HK-2 (cell line): ENCODE measurements at regions not wholly inside any gene's neighbourhood (a gene's known extent, or its start where the extent isn't known, plus 50 kb on each side); places are given as distances from the start of the nearest gene placed in this dataset.

Experiments used
- DNase-seq: peaks from one replicate; pipeline ENCODE4 v3.0.0-alpha.2; 2018; ENCODE audit not compliant: unreplicated experiment

DNA sequence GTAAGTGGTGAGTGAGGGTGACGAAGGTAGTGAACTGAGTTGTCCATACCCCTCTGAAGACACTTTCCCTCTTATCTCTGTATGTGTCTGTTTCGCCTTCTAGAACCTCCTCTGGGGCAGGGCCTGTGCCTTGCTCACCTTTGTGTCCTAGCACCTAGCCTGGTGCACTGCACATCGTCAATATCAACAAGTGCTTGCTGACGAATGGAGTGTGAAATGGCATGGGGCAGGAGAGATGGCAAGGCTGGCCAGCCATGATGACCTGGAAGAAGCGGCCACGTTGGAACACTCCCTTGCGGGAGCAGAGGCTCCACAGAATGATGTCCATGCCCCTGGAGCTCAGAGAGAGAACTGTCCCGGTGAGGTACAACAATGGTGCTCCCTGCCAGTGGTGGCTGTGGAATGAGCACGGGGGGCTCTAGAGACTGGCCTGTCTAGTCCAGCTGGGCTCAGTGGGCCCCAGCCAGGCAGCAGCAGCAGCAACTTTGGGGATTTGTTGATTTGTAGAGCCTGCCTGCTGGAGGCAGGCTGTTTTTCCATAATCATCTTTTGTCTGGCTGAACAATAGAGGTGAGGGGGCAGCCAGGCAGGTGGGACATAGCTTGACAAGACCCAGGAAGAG is 112.2 kb upstream of the PJA1 start:
- no peak for DNase-seq

GRCh38 chrX:69268611-69269010 is 103.4 kb upstream of the PJA1 start:
- no peak for DNase-seq

DNA sequence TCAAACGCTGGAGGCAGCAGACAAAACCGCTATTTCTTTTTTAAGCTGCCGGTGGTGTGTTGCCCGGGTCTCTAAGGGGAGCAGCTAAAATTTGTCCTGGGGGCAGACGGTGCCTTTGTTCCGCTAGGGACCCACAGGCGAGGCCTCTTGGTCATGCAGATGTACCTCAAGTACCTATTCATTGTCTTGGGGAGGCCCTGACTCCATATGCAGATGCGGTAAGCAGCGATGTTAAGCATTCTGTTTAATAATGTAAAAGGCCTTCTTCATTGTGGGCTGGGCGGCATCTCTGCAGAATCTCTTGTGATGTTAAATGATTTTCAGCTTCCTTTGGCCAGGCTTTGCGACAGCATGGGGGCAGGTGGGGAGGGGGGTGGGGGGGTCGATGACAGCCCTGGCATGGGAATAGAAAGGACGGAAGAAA is 98.9 kb upstream of the PJA1 start:
- DNase-seq = no peak

DNA sequence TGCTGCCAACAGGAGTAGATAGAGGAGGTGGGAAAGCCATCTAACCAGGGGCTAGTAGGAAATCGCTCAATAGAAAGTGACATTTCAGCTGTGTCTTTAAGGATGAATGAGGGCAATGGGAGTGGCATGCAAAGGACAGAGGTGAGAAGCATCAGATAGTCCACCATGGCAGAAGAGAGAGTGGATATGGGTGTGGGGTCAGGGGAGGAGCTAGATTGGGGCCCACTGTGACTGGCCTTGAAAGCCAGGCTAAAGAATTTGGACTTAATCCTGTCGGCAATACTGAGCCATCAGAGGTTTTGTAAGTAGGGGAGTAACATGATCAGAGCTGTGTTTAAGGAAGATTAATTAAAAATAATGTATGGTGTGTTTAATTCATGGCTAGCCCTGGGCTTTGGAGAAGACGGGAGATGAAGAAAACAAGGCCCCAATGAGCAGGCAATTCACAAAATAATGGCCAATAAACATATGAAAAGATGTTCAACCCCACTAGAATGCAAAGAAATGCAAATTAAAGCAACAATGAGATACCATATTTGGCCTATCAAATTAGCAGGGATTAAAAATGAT is 98.1 kb upstream of the PJA1 start:
- DNase-seq = no peak

DNA sequence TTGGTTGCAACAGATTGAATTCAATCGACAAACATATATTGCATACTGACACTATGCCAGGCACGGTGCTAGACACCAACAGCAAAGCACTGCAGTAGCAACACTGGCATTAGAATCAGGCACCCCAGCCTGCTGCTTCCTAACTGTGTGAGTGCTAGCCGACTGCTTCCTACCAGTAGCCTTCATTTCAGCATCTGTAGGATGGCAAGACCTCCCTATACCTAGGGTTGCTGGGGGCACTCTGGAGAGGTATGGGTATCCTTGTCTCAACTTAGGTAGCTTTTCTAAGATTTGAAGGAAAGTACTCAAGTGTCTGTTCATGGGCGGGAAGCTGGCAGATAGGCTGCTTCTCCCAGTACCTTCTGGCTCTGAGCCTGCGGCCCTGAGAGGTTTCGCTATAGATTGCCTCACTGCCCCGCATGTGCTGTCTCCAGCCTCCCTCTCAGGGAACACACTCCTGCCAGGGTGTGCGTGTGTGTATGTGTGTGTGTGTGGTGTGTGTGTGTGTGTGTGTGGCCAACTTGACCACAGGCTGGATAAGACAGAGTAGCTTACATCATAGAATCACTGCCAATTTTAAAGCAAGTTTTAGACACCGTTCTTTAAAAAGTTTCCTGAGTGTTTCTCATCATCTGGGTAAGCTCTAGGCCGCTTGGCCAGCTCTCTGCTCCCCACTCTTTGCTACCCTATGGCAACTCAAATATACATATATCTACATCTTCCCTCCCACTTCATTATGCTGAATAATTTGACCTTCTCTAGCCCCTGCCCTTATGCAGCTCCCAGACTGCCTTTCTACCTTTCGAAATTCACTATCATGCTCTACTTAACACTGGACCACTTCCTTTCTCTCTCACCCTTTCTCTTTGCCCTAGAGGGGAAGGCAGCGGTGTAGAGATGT is 97.0 kb upstream of the PJA1 start:
- no peak for DNase-seq

DNA sequence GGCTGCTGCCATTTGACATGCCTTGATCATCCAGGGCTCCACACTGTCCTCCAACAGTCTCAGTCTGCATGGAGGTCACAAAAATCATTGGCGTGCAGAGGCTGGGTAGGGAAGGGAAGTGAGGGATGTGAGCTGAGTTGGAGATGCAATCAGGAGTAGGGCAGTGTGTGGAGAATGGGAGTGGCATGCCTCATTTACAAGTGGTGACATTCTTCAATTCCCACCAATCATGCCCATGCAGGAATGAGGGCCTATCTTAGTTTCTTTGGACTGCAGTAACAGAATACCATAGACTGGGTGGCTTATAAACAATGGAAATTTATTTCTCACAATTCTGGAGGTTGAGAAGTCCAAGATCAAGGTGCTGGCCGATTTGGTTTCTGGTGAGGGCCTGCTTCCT is 94.9 kb upstream of the PJA1 start:
- DNase-seq = no peak

- DNase-seq = no peak
Observed at GRCh38 chrX:69258893-69259292, 93.6 kb upstream of the PJA1 start.

DNA sequence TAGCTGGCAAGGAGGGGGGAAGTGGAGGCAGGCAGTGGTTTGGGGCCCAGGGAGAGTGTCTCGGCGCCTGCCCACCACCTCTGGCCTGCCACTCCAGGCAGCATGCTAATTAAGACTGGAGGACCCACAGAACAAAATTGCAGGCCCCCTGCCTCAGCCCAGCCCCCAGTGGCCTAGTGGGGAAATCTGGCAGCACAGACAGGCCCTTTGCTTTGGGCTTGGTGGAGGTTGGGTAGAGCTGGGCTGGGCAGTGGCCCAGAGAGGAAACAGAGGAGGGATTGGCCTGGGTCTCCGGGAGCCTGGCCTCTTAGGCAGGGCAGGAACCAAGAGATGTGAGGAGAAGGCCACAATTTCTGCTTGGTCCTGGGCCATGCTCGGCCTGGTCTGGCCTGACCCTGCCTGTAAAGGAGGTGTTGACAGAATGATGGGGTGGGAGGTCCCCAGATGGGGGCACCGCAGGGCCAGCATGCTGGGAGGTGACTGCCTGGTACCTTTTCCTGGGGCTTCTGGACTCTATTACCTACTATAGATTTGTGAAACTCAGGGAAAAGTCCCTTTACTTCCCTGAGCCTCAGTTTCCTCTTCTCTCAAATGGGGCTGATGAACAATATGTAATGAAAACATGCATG is 92.4 kb upstream of the PJA1 start:
- DNase-seq = no peak

- no peak for DNase-seq
Observed at GRCh38 chrX:69256291-69256565, 91.0 kb upstream of the PJA1 start.

DNA sequence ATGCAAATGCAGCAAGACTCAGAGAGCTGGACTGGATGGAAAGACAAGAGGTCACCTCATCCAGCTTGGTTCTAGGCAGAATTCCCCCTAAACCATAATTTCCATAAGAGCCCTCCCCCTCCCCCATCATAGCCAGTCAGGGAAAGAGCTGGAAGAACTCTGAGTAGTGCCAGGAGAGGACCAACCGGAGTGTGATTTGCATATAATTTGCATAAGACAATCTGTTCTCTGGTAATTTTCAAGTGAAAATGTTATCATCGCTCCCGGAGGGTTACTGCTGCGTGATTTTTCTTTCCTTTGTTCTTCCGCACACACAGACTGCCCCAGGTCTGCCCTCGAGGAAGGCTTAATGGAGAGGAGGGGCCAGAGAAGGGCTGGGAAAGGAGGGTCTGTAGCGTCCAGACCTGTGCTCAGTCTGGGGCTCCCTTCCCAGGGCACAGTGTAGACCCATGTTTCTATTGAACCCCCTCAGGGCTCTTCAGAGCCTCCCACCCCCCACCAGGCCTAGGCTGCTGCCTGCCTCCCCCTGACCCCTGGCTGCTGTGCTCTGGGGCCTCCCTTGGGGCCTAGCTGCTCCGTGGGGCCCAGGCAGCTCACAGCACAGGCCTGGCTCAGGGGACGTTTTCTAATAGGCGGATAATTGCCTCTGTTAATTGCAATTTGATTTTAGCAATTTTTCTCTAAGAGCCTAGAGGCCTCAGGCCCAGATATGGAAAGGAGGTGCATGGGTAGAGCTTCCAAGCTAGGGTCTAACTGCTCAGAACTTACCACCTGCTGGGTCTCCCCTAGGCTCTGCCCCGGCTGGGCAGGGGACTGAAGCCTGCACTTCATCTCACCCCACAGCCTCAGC is 90.4 kb upstream of the PJA1 start:
- DNase-seq = no peak

GRCh38 chrX:69253821-69254220 is 88.6 kb upstream of the PJA1 start:
- no peak for DNase-seq

GRCh38 chrX:69243276-69243675 is 78.0 kb upstream of the PJA1 start:
- no peak for DNase-seq

- no peak for DNase-seq
Observed at GRCh38 chrX:69238887-69239231, 73.6 kb upstream of the PJA1 start.

- no peak for DNase-seq
Observed at GRCh38 chrX:69238114-69238886, 73.0 kb upstream of the PJA1 start.

DNA sequence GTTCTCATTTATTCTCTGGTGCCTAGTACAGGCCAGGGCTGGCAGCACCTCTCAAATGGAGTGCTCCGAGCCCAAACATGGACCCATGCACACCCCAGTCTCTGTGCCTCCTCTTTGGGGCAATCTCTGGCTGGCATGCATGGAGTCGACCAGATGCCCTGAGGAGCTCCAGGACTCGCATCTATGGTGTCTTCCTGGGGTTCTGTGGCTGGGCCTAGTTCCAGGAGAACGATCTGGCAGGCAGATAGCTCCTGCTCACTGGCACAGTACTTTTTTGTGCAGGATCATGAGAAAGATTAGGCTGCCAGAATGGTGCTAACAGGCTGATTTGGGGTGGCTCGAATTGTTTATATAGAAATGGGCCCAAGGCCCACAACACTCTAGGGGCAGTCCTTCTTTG is 72.0 kb upstream of the PJA1 start:
- no peak for DNase-seq

GRCh38 chrX:69236641-69237040 is 71.4 kb upstream of the PJA1 start:
- DNase-seq = no peak

- DNase-seq = no peak
Observed at GRCh38 chrX:69234624-69235023, 69.4 kb upstream of the PJA1 start.

DNA sequence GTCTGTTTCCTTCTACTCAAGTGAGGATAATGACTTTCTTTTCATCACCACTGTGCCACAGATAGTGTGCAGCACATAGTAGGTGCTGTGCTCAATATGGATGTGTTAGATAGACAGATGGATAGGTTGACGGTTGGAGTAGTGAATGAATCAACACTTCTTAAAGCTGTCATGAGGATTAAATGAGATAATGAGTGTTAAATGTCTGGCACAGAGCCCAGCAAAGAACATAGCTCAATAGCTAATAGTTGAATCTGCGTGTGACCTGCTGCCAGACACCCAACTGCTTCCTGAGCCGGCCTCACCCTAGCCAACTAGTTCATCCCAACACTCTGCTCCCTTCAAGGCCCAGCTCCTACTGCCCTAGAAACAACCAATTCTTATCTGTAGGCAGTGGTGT is 67.7 kb upstream of the PJA1 start:
- no peak for DNase-seq

DNA sequence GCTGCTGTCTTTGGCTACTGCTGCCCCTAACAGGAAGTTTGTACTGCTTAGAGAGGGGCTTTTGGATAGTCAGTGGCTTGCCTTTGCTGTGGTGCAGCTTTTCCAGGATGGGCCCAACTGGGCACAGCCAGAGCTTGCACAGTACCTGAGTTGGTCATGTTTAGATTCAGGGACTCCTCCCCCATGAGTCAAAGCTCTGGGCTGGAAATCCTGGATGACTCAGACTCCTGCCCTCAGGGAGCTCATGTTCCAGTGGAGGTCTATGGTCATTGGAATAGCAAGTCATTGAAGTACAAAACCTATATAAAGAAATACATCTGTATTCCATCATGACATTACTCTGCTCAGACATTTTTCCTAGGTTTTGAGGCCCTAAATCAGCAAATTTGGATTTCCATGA is 66.7 kb upstream of the PJA1 start:
- DNase-seq = no peak

- no peak for DNase-seq
Observed at GRCh38 chrX:69229436-69229835, 64.2 kb upstream of the PJA1 start.

GRCh38 chrX:69228732-69229131 is 63.5 kb upstream of the PJA1 start:
- no peak for DNase-seq
